ENCODE measurements at regions not wholly inside any gene's neighbourhood (a gene's known extent, or its start where the extent isn't known, plus 50 kb on each side); places are given as distances from the start of the nearest gene placed in this dataset.

DNA sequence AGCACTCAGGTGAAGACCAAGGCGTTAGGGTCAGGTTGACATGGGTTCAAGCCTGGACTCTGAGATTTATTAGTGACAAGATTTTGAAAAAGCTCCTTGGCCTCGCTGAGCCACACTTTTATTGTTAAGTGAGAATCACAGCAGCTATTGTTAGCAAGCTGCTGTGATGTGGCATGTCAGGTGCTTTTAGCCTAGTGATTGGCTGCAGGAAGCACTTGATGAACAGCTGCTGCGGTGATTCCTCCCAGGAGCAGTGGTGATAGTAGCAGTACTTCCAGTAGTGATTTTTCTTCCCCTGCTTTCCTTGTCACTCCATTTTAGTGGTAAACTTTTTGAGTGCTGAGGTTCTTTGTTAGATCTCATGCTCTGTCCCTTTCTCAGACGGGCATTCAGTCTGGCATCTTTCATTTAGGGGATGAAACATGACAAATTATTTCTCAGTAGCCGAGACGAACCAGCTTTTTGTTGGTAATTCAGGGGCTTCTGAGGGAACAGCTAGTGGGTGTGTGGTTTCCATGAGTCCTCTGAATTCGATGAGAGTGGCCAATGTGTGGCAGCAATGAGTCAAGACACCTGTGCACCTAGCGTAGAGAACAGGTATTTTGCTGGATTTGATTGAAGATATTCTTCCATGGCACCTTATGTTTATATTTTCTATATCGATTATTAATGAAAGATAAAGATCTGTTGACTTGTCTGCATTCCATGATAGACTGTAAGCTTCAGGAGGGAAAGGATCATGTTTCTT lies 696.7 kb downstream of the DHX35 start (continued):
- TF ChIP-seq HOXA7 (CRISPR knock-in tag; IDR thresholded peaks at IDR 0.05; ENCODE audit: borderline replicate concordance) (no peak), ZBTB1 (tag by site-specific recombination; IDR thresholded peaks at IDR 0.05) (no peak), ZFP41 (tag by site-specific recombination; IDR thresholded peaks at IDR 0.05; ENCODE audit: borderline replicate concordance) (no peak), ZNF571 (tag by site-specific recombination; IDR thresholded peaks at IDR 0.05) (no peak), HOXD13 (CRISPR knock-in tag; IDR thresholded peaks at IDR 0.05; ENCODE audit: borderline replicate concordance) (no peak)
- TF ChIP-seq, protein P1, sequence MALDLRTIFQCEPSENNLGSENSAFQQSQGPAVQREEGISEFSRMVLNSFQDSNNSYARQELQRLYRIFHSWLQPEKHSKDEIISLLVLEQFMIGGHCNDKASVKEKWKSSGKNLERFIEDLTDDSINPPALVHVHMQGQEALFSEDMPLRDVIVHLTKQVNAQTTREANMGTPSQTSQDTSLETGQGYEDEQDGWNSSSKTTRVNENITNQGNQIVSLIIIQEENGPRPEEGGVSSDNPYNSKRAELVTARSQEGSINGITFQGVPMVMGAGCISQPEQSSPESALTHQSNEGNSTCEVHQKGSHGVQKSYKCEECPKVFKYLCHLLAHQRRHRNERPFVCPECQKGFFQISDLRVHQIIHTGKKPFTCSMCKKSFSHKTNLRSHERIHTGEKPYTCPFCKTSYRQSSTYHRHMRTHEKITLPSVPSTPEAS (tag by site-specific recombination; IDR thresholded peaks at IDR 0.05), result no peak

DNA sequence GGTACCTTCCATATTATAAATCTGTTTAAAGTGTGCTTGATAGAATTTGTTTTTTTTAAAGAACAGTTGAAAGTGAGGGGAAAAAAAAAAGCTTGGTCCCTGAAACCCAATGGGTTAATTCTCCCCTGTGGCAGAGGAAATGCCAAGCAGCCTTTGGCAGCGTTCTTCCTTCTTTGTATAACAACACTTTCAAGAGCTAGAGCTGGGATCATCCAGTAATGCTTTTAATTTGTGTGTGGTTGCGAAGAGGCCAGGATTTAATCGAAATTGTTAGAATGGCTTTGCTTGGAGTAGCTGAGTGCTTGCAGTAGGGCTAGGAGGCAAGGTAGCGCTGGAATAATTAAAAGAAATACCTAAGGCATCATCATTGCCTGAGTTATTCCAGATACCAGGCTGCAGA lies 692.0 kb downstream of the DHX35 start:
- no peak overlapping the region for H3K27ac ChIP-seq (ENCODE audit: extremely low read depth, low read depth, low read length)
- no peak overlapping the region for H3K4me3 ChIP-seq (ENCODE audit: low read depth, low read length)
- CTCF ChIA-PET, result interaction anchor here (1.0 kb wide), 1 partner anchor 23 kb away, joined by 4 read pairs; no protein-coding TSS in a partner anchor
- no peaks in the 10 kb centered on the region for H3K4me1 ChIP-seq (ENCODE audit: control insufficient read depth, insufficient read depth, low read length)
- TF ChIP-seq, protein P2, sequence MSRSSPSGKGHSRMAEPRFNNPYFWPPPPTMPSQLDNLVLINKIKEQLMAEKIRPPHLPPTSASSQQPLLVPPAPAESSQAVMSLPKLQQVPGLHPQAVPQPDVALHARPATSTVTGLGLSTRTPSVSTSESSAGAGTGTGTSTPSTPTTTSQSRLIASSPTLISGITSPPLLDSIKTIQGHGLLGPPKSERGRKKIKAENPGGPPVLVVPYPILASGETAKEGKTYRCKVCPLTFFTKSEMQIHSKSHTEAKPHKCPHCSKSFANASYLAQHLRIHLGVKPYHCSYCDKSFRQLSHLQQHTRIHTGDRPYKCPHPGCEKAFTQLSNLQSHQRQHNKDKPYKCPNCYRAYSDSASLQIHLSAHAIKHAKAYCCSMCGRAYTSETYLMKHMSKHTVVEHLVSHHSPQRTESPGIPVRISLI (tag by site-specific recombination; IDR thresholded peaks at IDR 0.05), result no peak
- no peak for TF ChIP-seq ZNF292 (tag by site-specific recombination; IDR thresholded peaks at IDR 0.05; ENCODE audit: borderline replicate concordance, low read depth)
- no peak for TF ChIP-seq ZNF416 (tag by site-specific recombination; IDR thresholded peaks at IDR 0.05)
- TF ChIP-seq ZNF132 (tag by site-specific recombination; IDR thresholded peaks at IDR 0.05; ENCODE audit: borderline replicate concordance), result no peak
- no peak for TF ChIP-seq ZNF48 (tag by site-specific recombination; IDR thresholded peaks at IDR 0.05)
- TF ChIP-seq ZFHX2 (tag by site-specific recombination; conservative IDR thresholded peaks at IDR 0.05), result no peak
- no peak for TF ChIP-seq SP2 (tag by site-specific recombination; IDR thresholded peaks at IDR 0.05)
- TF ChIP-seq ZNF391 (tag by site-specific recombination; IDR thresholded peaks at IDR 0.05; ENCODE audit: borderline replicate concordance, low read depth), result no peak
- no peak for TF ChIP-seq ZNF561 (tag by site-specific recombination; IDR thresholded peaks at IDR 0.05; ENCODE audit: borderline replicate concordance)
- TF ChIP-seq, protein P3, sequence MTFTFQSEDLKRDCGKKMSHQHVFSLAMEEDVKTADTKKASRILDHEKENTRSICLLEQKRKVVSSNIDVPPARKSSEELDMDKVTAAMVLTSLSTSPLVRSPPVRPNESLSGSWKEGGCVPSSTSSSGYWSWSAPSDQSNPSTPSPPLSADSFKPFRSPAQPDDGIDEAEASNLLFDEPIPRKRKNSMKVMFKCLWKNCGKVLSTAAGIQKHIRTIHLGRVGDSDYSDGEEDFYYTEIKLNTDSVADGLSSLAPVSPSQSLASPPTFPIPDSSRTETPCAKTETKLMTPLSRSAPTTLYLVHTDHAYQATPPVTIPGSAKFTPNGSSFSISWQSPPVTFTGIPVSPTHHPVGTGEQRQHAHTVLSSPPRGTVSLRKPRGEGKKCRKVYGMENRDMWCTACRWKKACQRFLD (tag by site-specific recombination; IDR thresholded peaks at IDR 0.05), result no peak
- TF ChIP-seq ZSCAN30 (tag by site-specific recombination; IDR thresholded peaks at IDR 0.05), result no peak
- TF ChIP-seq ZNF747 (tag by site-specific recombination; IDR thresholded peaks at IDR 0.05), result no peak
- H3K9me3 ChIP-seq (ENCODE audit: control insufficient read depth, insufficient read depth, low read depth, low read length), result no peaks in the 10 kb centered on the region
- no peaks in the 10 kb centered on the region for H3K36me3 ChIP-seq (ENCODE audit: control insufficient read depth in 2 of 2, insufficient read depth in 1 of 2, low read length in 2 of 2)
- POLR2A ChIA-PET, result no interaction called here

DNA sequence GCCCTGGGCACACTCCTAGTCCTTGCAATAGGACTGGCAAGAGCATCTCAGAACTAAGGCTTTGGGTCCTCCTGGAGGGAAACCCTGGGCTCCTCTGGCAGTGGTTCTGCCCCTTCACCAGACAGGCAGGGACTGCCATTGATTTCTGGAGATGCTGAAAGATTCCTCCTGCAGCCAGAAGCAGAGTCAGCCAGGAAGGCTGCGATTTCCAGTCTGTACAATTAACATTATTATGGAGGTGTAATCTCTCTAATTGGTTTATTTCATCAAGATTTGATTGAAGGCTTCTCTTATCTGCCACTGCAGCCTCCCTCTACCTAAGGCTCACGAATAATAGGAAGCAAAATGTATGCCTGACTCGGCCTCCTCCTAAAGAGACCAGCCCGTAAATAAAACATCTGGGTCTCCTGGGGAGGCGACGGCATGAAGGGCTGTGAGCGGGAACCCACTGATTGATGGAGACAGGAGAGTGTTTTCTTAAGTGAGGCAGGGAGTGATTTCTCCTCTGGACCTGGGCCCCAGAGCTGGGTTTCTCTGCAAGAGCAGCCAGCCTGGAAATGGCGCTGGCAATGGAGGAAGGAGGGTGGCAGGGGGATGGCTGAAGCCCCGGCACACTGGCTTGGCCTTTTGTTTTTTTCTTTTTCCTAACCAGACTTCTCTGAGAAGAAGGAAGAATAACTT lies 689.6 kb downstream of the DHX35 start:
- no peak for TF ChIP-seq ZNF707 (tag by site-specific recombination; IDR thresholded peaks at IDR 0.05)
- TF ChIP-seq ZNF629 (tag by site-specific recombination; IDR thresholded peaks at IDR 0.05), result no peak
- no peak for TF ChIP-seq OSR2 (tag by site-specific recombination; IDR thresholded peaks at IDR 0.05)
- no peak for TF ChIP-seq ZEB2 (tag by site-specific recombination; IDR thresholded peaks at IDR 0.05)
- no peak for TF ChIP-seq ZBTB20 (tag by site-specific recombination; IDR thresholded peaks at IDR 0.05)
- TF ChIP-seq, protein P4, sequence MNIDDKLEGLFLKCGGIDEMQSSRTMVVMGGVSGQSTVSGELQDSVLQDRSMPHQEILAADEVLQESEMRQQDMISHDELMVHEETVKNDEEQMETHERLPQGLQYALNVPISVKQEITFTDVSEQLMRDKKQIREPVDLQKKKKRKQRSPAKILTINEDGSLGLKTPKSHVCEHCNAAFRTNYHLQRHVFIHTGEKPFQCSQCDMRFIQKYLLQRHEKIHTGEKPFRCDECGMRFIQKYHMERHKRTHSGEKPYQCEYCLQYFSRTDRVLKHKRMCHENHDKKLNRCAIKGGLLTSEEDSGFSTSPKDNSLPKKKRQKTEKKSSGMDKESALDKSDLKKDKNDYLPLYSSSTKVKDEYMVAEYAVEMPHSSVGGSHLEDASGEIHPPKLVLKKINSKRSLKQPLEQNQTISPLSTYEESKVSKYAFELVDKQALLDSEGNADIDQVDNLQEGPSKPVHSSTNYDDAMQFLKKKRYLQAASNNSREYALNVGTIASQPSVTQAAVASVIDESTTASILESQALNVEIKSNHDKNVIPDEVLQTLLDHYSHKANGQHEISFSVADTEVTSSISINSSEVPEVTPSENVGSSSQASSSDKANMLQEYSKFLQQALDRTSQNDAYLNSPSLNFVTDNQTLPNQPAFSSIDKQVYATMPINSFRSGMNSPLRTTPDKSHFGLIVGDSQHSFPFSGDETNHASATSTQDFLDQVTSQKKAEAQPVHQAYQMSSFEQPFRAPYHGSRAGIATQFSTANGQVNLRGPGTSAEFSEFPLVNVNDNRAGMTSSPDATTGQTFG (tag by site-specific recombination; IDR thresholded peaks at IDR 0.05; ENCODE audit: borderline replicate concordance), result no peak
- no peak for TF ChIP-seq ZNF112 (tag by site-specific recombination; IDR thresholded peaks at IDR 0.05)
- TF ChIP-seq ZNF776 (tag by site-specific recombination; IDR thresholded peaks at IDR 0.05; ENCODE audit: borderline replicate concordance), result no peak
- TF ChIP-seq ZNF521 (tag by site-specific recombination; IDR thresholded peaks at IDR 0.05), result no peak
- no peak for TF ChIP-seq ZBTB48 (tag by site-specific recombination; IDR thresholded peaks at IDR 0.05)
- Histone ChIP-seq H3K36me3 (ENCODE audit: control insufficient read depth in 2 of 2, insufficient read depth in 1 of 2, low read length in 2 of 2) (no peaks in the 10 kb centered on the region), H3K9me3 (ENCODE audit: control insufficient read depth, insufficient read depth, low read depth, low read length) (no peaks in the 10 kb centered on the region), H3K4me3 (ENCODE audit: low read depth, low read length) (no peak overlapping the region), H3K27ac (ENCODE audit: extremely low read depth, low read depth, low read length) (no peak overlapping the region), H3K4me1 (ENCODE audit: control insufficient read depth, insufficient read depth, low read length) (no peaks in the 10 kb centered on the region)
- POLR2A ChIA-PET, result no interaction called here
- CTCF ChIA-PET, result no interaction called here

Measured in HEK293 (cell line).